Hematopoietic multipotent progenitor cell (in vitro differentiated cells): ENCODE measurements at regions not wholly inside any gene's neighbourhood (a gene's known extent, or its start where the extent isn't known, plus 50 kb on each side); places are given as distances from the start of the nearest gene placed in this dataset.

Source experiments
- DNase-seq, 3 donors: peaks; one replicate each; pipeline ENCODE4 v3.0.0-alpha.2; 2011 to 2015; ENCODE audit warnings: low read depth in 2 of 3, low spot score in 2 of 3

GRCh38 chr12:28814246-28814645, 334.8 kb upstream of the FAR2 start:
- DNase-seq: no peak

DNA sequence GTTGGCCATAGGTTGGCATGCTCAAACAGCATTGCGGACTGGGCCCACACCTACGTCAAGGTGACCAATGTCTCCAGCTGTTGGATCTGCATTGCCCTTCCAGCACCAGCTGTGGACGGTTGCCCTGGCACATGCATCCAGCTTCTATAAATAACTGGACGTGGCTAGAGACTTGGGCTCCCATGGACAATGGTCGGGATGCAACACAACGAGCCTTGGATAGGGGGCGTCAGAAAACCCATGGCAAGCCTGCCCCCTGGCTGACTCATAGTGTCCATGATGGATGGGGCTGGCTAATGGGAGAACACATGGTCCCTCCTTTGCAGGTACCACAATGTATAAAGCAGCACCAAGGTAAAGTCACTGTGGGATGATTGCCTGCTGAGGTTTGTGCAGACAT, 331.6 kb upstream of the FAR2 start:
- DNase-seq: no peak

DNA sequence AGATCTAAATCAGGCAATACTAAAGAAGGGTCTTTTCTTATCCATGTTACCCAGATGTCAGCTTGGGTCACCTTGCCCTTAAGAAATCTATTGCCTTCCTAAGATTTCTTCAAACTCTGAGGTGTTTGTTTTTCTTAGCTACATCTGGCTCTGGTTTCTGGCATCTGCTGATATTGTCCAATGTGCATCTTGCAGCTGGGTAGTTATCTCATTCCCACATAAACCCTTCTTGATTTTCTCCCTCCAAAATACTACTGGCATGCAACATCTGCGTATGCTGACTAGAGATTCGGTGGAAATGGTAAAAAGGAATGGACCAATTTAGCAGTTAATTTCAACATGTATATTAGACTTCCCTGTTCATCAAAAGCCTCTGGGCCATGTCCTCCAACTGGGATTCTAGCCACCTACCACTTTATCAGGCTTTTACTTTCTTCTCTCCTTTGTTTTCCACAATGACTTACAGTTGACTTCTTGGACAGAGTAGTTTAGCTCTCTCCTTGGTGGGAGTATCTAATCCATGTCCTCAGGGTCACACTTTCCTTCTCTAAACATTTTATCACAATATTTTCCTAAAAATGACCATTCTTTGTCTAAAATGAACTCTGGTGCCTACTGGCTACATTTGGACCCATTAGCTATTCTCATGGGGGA, 324.8 kb upstream of the FAR2 start:
- no peak for DNase-seq

GRCh38 chr12:28824849-28825248, 324.2 kb upstream of the FAR2 start:
- no peak for DNase-seq

DNA sequence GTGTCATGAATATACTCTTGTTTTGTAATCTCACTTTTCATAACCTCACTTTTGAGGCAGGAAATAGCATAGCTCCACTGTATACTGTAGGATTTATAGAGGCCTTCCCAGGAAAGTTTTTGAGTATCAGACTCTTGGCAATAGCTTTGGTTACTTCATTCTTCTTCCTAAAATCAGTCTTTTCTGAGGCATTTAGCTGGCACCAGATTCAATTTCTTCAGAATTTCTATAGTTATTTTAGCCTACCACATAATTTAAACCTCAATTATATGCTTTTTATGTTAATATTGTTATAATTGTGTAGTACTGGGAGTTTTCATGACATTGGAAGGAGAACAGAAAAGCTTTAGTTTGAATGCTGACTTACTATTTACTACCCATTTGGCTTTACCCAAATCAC, 322.3 kb upstream of the FAR2 start:
- DNase-seq: no peak

DNA sequence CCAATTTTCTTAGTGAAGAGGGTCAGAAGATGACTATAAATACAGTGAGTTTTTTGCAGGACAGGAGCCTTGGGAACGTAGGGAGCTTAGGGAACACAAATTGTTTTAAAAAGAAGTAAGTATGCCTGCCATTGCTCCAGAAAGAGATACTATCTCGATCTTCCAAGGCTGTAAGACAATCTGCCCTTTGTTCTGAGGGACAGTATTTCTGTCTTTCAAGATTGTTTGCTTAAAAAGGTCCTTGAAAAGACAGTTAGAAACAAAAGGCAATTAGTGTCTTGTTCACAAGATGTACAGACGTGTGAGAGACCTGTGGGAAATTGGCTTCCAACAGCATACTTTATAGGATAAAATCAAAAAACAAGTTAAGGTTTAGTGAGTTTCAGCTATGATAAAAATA, 321.2 kb upstream of the FAR2 start:
- no peak for DNase-seq

- no peak for DNase-seq
Measured at GRCh38 chr12:28828318-28828717, 320.8 kb upstream of the FAR2 start.

DNA sequence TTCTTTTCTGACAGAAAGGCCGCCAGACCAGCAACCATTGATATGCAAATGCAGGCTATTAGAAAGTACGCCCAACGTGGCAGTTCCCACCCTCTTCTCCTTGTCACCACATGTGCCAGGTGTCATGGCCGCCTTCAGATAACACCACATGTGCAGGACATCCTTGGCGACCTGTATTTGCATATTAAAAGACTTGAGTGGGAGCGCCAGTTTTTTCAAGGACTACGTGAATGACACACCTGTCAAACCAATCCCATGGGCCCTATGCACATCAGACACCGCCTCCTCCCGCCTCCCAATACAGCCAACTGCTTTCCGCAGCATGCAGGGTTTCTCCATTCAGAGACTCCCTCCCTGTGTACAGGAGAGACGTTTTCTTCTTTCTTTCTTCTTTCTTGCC, 318.6 kb upstream of the FAR2 start:
- no peak for DNase-seq

DNA sequence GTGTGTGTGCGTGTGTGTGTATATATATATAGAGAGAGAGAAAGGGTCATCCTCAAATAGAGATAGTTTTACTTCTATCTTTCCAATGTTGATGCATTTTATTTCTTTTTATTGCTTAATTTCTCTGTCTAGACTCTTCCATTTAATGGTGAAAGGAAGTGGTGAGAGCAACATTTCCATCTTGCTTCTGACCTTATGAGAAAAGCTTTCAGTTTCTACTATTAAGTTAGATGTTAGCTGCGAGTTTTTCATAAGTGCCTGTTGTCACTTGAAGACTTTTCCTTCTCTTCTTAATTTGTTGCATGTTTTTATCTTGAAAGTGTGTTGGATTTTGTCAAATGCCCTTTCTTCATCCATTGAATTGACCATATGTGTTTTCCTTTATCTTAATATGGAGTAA, 304.4 kb upstream of the FAR2 start:
- no peak for DNase-seq

DNA sequence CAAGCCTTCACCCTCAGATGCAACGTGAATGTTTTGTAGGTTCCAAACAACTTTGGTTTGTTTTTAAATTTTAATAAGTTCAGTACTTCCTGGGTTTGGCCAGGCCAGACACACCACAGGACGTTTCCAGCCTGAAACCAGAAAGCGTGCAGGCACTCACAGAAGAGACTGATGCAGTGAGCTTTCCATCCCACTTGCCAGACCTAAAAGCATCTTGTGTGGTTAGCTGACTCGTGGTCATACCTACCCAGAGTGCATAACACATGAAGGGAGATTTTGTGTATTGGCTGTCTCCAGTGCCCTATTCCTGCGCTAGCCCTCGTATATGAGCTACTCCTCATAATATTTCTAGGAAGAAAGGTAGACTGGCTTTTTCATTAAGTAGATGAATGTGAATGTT, 297.3 kb upstream of the FAR2 start:
- no peak for DNase-seq

- DNase-seq: no peak
Measured at GRCh38 chr12:28855761-28856310, 293.2 kb upstream of the FAR2 start.

GRCh38 chr12:28857369-28857768, 291.7 kb upstream of the FAR2 start:
- no peak for DNase-seq

DNA sequence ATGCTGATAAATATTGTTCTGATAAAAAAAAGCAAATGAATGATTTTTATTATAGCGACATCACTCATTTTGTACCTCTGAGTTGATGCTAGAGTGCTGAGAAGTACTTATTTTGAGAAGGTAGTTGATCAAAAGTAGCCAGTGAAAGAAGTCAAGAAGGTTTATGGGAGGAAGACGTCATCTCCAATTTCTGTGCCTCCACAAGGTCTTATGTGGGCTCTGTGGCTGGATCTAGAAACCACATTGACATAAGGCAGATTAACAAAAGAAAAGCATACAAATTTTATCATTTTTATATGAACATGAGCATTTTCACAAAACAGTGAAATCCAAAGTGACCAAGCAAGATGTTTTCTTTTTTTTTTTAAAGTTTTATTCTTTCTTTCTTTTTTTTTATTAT, 289.5 kb upstream of the FAR2 start:
- DNase-seq: peak in 1 of 3 donors; percentile 7

- no peak for DNase-seq
Measured at GRCh38 chr12:28865776-28866175, 283.3 kb upstream of the FAR2 start.

- DNase-seq: no peak
Measured at GRCh38 chr12:28866296-28866695, 282.8 kb upstream of the FAR2 start.

DNA sequence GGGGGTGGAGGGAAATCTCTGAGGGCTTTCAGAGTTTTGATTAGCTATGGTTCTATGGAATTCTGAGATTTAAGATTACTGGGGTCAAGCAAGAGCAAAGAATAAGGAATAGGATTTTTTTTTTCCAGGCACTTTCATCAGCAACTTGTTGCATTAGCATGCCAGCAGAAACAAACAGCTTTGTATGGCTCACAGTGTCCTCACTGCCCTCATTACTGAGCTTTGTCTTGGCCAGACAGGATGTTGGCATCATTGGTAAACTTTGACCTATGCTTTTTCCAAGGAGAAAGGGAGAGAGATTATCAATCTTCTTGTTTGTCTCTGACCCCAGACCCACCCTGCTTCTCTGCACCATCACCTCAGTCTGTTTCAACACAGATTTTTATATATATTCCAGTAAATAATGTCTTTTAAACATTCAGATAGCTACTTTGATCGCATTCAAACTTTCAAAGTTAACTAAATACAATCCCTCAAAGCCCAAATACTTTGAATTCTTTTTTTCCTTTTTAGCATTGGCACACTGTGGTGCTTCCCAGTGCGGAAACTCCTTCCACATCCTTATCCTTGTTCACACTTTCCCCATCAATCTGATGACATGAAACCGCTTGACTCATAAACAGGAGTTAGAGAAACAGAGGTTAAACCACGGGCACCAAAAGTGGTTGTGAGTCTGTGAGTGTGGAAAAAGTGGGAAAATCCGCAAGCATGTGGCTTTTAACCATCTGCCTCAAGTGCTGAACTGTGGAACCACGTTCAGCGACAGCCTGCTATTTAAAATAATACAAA, 282.2 kb upstream of the FAR2 start:
- DNase-seq: no peak

DNA sequence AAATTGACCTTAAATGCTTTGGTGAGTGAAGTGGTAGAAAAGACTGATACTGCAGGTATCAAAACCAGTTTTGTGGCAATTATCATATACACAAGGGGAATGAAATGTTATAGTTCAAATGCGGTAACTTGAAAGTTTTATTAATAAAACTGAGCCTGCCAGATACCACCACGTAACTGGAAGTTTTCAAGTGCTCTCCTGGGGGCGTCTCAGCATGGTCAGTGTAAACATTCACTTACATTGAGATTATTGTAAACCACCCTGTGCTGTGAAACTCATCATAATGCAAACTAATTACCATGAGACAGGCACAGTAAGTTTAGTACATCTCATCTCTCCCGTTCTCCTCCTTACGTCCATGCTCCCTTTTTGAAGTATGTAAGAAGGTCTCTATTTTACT, 280.7 kb upstream of the FAR2 start:
- DNase-seq: no peak

- DNase-seq: no peak
Measured at GRCh38 chr12:28869197-28869596, 279.9 kb upstream of the FAR2 start.

DNA sequence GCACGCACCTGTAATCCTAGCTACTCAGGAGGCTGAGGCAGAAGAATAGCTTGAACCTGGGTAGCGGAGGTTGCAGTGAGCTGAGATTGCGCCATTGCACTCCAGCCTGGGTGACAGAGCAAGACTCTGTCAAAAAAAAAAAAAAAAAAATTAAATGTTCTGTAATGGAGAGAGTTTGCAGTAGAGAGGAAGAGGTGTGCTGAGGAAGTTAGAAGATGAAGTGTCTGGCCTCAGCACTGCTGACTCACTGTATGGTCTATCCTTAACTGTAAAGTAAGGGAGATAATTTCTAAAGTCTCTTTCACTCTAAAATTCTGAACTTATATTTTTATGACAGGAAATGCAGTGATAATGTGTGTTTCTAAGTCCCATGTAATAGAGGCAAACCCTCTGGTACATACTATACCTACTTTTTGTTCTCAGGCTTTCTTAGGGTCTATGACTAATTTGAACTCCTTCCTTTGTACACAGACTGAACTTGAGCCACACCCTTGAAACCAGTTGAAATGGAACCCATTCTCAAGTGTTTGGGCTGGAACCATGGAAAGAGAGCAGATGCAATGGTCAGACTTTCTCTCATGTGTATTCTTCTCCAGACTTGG, 278.1 kb upstream of the FAR2 start:
- peak in 2 of 3 donors; percentile 16 to 58 for DNase-seq

DNA sequence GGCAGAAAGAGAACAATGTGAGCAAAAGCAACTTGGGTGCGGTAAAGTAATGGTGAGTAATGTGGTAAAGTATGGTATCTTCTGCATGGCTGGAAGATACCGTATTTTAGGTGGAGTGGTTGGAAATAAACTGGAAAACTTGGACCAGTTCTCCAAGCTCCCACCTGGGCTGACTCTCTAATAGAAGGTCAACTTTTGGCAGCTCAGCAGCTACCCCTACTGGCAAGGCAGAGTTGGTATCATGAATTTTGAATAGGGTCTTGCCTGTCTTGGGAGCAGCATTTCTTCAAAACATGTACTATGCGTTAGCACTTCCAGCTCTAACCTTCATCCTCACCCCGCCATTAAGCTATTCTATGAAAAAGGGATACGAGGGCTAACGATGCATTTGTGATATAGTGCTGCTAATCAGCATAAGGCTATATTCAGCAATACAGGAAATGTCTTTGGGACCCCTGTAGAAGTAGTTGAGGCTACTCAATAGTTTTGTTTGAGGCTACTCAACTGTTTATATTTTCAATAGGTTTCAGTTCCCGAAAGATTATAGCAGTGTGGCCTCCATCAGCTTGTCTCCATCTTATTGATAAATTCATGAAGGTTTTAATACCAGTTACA, 276.3 kb upstream of the FAR2 start:
- peak in 2 of 3 donors; percentile 31 to 50 for DNase-seq

GRCh38 chr12:28874758-28875157, 274.3 kb upstream of the FAR2 start:
- DNase-seq: no peak
